ENCODE measurements at regions not wholly inside any gene's neighbourhood (a gene's known extent, or its start where the extent isn't known, plus 50 kb on each side); places are given as distances from the start of the nearest gene placed in this dataset.

GRCh38 chr7:47683485-47683898 is 101.6 kb upstream of the TNS3 start:
- H3K36me3 Mint-ChIP-seq (ENCODE audit: insufficient read depth, unreplicated experiment), result peaks cover 7% of the 10 kb centered on the region
- CTCF ChIA-PET, result no interaction called here
- H3K9me3 Mint-ChIP-seq (ENCODE audit: low read depth, unreplicated experiment), result no peaks in the 10 kb centered on the region
- no peak for DNase-seq
- TF ChIP-seq CTCF (IDR thresholded peaks at IDR 0.05; ENCODE audit: unreplicated experiment), result no peak
- H3K4me3 Mint-ChIP-seq (ENCODE audit: low read depth, unreplicated experiment), result no peak overlapping the region
- intact Hi-C loops (cut with micrococcal nuclease; ENCODE audit: unreplicated experiment), result no loop called here
- BruUV-seq (replicated peaks), result no TSS peak
- H3K27ac Mint-ChIP-seq (ENCODE audit: unreplicated experiment), result no peak overlapping the region
- H3K4me1 Mint-ChIP-seq (ENCODE audit: low read depth, unreplicated experiment), result peaks cover 16% of the 10 kb centered on the region
- no peaks in the 10 kb centered on the region for H3K27me3 Mint-ChIP-seq (ENCODE audit: unreplicated experiment)

GRCh38 chr7:47682874-47683273 is 101.0 kb upstream of the TNS3 start:
- H3K27me3 Mint-ChIP-seq (ENCODE audit: unreplicated experiment), result no peaks in the 10 kb centered on the region
- intact Hi-C loops (cut with micrococcal nuclease; ENCODE audit: unreplicated experiment), result no loop called here
- no peak for TF ChIP-seq CTCF (IDR thresholded peaks at IDR 0.05; ENCODE audit: unreplicated experiment)

GRCh38 chr7:47681249-47681810 is 99.4 kb upstream of the TNS3 start:
- intact Hi-C loops (cut with micrococcal nuclease; ENCODE audit: unreplicated experiment), result no loop called here
- Mint-ChIP-seq H3K9me3 (ENCODE audit: low read depth, unreplicated experiment) (peaks cover 7% of the 10 kb centered on the region), H3K4me1 (ENCODE audit: low read depth, unreplicated experiment) (peaks cover 26% of the 10 kb centered on the region), H3K27me3 (ENCODE audit: unreplicated experiment) (no peaks in the 10 kb centered on the region), H3K27ac (ENCODE audit: unreplicated experiment) (peak overlapping the region; percentile 52), H3K36me3 (ENCODE audit: insufficient read depth, unreplicated experiment) (peaks cover 7% of the 10 kb centered on the region), H3K4me3 (ENCODE audit: low read depth, unreplicated experiment) (peak overlapping the region; percentile 46)
- CTCF ChIA-PET, result no interaction called here
- no TSS peak for BruUV-seq (replicated peaks)
- no peak for DNase-seq
- TF ChIP-seq CTCF (IDR thresholded peaks at IDR 0.05; ENCODE audit: unreplicated experiment), result no peak

More at GRCh38 chr7:47682874-47683273, 101.0 kb upstream of the TNS3 start:
- Mint-ChIP-seq H3K4me3 (ENCODE audit: low read depth, unreplicated experiment) (no peak overlapping the region), H3K9me3 (ENCODE audit: low read depth, unreplicated experiment) (no peaks in the 10 kb centered on the region), H3K27ac (ENCODE audit: unreplicated experiment) (no peak overlapping the region), H3K36me3 (ENCODE audit: insufficient read depth, unreplicated experiment) (peaks cover 7% of the 10 kb centered on the region), H3K4me1 (ENCODE audit: low read depth, unreplicated experiment) (peaks cover 19% of the 10 kb centered on the region)
- CTCF ChIA-PET, result interaction anchor here (0.6 kb wide), 1 partner anchor 80 kb away, joined by 4 read pairs; no protein-coding TSS in a partner anchor
- no TSS peak for BruUV-seq (replicated peaks)
- no peak for DNase-seq

- CTCF ChIA-PET, result interaction anchor here (1.2 kb wide), 1 partner anchor 51 kb away, joined by 3 read pairs; no protein-coding TSS in a partner anchor
- no peak for DNase-seq
- Mint-ChIP-seq H3K27ac (ENCODE audit: unreplicated experiment) (no peak overlapping the region), H3K4me1 (ENCODE audit: low read depth, unreplicated experiment) (peaks cover 26% of the 10 kb centered on the region), H3K36me3 (ENCODE audit: insufficient read depth, unreplicated experiment) (peaks cover 7% of the 10 kb centered on the region), H3K27me3 (ENCODE audit: unreplicated experiment) (no peaks in the 10 kb centered on the region), H3K9me3 (ENCODE audit: low read depth, unreplicated experiment) (peaks cover 7% of the 10 kb centered on the region), H3K4me3 (ENCODE audit: low read depth, unreplicated experiment) (no peak overlapping the region)
- intact Hi-C loops (cut with micrococcal nuclease; ENCODE audit: unreplicated experiment), result no loop called here
- BruUV-seq (replicated peaks), result no TSS peak
- TF ChIP-seq CTCF (IDR thresholded peaks at IDR 0.05; ENCODE audit: unreplicated experiment), result no peak
Measured at GRCh38 chr7:47678641-47679380, 96.9 kb upstream of the TNS3 start.
